ENCODE measurements at regions not wholly inside any gene's neighbourhood (a gene's known extent, or its start where the extent isn't known, plus 50 kb on each side); places are given as distances from the start of the nearest gene placed in this dataset.

DNA sequence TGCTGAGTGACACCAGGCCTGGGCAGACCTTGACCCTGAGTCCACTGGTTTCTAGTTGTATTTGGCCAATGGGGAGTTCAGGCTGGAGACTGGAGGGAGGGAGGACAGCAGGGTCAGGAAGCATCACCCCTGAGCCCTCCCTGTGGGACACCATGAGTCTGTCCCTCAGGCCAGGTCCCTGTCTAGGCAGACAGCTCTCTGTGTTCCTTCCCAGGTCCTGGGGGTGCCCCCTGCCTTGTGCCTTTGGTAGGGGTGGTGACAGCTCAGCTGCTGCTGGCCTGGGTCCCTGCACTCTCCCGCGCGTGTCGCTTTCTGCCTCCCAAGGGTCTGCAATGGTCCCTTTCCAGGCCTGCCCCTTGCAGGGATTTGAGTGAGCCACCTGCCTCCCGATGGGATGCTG, 125.5 kb downstream of the OLFM1 start:
- TF ChIP-seq, protein P1, sequence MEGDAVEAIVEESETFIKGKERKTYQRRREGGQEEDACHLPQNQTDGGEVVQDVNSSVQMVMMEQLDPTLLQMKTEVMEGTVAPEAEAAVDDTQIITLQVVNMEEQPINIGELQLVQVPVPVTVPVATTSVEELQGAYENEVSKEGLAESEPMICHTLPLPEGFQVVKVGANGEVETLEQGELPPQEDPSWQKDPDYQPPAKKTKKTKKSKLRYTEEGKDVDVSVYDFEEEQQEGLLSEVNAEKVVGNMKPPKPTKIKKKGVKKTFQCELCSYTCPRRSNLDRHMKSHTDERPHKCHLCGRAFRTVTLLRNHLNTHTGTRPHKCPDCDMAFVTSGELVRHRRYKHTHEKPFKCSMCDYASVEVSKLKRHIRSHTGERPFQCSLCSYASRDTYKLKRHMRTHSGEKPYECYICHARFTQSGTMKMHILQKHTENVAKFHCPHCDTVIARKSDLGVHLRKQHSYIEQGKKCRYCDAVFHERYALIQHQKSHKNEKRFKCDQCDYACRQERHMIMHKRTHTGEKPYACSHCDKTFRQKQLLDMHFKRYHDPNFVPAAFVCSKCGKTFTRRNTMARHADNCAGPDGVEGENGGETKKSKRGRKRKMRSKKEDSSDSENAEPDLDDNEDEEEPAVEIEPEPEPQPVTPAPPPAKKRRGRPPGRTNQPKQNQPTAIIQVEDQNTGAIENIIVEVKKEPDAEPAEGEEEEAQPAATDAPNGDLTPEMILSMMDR (IDR thresholded peaks at IDR 0.05; ENCODE audit: insufficient read depth, low read length, poor library complexity, severe bottlenecking): no peak
- no peak for TF ChIP-seq EZH2phosphoT487 (conservative IDR thresholded peaks at IDR 0.05; ENCODE audit: low read length)
